ENCODE measurements at regions not wholly inside any gene's neighbourhood (a gene's known extent, or its start where the extent isn't known, plus 50 kb on each side); places are given as distances from the start of the nearest gene placed in this dataset.
"Not testable (repeated sequence)": the region's sequence is repeated elsewhere in the genome, so short reads cannot be mapped to it uniquely, and the experiment has no call there.

DNA sequence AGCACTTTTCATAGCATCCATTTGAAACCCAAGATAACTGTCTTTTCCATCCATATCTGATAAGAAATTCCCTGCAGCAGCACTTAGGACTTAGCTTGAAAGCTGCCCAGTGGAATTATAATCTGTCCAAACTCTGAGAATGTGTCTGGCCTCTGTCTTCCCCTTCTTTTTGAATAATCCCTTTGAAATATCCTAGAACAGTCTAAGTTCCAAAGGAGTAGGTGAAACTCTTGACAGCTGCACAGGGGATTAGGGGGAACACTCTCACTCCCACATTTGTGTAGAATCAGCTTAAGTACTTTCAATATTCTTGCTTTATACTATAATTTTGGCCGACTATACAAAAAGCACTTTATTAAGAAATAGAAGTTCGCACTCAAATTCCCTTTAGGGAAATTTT lies 157.7 kb downstream of the PAPSS1 start:
- DNase-seq: no peak

- DNase-seq: no peak
Measured at GRCh38 chr4:107561481-107561880, 158.6 kb downstream of the PAPSS1 start.

GRCh38 chr4:107559653-107560052 lies 160.4 kb downstream of the PAPSS1 start:
- DNase-seq: no peak

DNA sequence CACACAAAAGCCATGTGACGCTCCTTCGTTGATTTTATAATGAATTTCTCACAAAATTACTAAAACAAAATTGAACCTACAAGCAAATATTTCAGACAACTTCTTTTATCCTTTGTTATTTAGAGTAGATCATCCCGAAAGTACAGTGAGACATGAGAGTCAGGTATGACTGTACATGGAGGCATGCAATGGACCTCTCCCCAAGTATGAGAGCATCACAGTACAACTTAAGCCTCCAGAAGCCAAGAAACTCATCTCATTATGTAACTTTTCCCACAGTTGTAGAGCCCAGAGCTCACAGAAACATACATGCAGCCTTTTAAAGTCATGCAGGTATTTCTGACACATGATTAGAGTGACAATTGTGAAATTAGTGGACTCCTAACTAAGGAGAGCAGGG lies 167.7 kb downstream of the PAPSS1 start:
- DNase-seq: no peak

GRCh38 chr4:107548211-107548905 lies 171.7 kb downstream of the PAPSS1 start:
- no peak for DNase-seq

GRCh38 chr4:107546638-107547037 lies 173.4 kb downstream of the PAPSS1 start:
- DNase-seq: no peak

- DNase-seq: no peak
Measured at GRCh38 chr4:107541511-107541910, 178.5 kb downstream of the PAPSS1 start.

DNA sequence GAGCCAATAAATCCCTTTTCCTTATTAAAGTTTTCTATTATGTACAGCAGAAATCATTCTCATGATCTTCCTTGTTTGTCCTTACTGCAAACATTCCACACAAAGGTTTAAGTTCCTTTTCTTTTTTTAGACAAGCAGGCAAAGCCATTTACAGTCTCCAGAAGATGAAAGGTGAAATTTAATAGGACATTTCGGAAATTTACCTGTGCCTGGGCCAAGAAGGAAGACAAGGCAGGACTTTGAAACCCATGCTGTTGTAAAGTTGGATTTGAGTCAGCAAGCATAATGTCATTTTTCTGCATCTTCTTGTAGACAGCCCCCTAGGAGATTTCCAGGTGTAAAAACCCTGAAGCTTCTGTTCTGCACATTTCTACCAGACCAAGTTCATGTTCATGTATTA lies 188.1 kb downstream of the PAPSS1 start:
- no peak for DNase-seq

- no peak for DNase-seq
Measured at GRCh38 chr4:107520368-107520767, 199.7 kb downstream of the PAPSS1 start.

DNA sequence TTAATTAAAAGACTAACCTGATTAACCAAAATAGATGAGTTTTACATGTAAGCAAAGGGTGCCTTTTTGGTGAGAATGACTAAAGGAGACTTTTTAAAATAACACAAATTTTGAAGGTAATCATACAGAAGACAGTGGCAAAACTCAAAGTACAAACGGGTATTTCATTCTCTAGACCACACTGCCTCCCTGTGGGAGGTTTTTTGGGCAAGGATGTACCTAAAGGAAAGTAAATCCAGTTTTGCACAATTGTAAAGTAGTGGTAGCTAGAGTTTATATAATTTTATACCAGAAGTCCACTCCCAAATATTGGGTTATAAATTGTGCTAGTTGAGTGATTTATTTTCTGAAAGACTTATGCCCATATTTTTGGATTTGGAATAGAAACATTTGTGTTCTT lies 201.0 kb downstream of the PAPSS1 start:
- DNase-seq: no peak

DNA sequence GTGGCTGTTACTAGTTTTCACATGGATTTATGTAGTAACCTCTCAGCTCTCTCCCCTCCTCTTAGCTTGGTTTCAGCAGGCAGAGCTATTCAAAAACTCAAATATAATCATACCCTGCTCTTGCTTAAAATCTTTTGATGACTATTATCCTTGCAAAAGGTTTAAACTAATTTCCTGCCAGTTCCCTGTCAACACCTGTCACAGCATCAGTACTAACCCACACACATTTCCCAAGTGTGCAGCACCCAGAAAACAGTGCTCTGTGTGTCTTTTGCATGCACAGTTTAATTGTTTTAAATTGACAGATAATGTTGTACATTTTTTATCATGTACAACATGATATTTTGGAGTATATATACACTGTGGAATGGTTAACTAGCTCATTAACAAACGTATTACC lies 202.0 kb downstream of the PAPSS1 start:
- no peak for DNase-seq

DNA sequence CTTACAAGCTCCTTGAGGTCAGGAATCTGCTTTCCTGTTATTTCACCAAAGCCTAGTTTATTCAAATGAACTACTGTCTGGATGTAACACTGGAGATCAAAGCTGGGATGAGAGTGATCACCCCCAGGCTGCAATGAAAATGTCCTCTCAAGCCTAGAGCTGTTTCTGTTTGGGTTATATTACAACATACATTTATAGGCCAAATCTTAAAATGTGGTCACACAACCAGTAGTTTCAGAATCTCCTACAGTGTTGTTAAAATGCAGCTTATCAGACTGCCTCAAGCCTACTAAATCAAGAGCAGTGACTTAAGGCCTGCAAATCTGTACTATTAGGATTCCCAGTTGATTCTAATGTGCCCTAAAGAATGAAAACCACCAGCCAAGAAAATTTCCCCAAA lies 207.5 kb downstream of the PAPSS1 start:
- no peak for DNase-seq

- DNase-seq: no peak
Measured at GRCh38 chr4:107509615-107510014, 210.4 kb downstream of the PAPSS1 start.

GRCh38 chr4:107500551-107500950 lies 219.5 kb downstream of the PAPSS1 start:
- no peak for DNase-seq

DNA sequence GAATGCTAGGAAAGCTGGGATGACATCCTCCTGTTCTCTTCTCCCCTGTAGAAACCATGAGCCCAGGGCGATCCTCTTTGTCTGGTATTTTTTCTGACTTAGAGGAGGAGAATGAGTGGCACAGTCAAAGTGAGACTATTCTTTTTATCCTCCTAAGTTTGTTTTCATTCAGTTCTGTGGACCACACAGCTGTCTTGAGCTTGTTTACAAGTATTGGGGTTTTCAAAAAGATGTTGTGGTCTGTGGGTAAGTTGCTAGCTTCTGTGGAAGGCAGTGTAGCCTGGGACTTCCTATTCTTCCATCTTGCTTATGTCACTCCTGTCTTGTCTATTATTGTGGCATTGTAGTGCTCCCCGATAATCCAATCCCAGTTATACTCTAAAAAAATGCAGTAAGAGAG lies 223.0 kb downstream of the PAPSS1 start:
- DNase-seq: no peak

GRCh38 chr4:107492566-107492965 lies 227.5 kb downstream of the PAPSS1 start:
- no peak for DNase-seq

DNA sequence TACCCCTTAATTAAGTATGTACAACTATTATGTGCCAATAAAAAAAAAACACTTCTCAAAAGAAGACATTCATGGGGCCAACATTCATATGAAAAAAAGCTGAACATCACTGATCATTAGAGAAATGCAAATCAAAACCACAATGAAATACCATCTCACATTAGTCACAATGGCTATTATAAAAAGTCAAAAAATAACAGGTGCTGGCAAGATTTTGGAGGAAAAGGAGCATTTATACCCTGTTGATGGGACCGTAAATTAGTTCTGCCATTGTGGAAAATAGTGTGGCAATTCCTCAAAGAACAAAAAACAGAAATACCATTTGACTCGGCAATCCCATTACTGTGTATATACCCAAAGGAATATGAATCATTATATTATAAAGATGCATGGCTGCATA lies 229.9 kb downstream of the PAPSS1 start:
- no peak for DNase-seq

GRCh38 chr4:107483621-107484020 lies 236.4 kb downstream of the PAPSS1 start:
- not testable (repeated sequence) for DNase-seq

DNA sequence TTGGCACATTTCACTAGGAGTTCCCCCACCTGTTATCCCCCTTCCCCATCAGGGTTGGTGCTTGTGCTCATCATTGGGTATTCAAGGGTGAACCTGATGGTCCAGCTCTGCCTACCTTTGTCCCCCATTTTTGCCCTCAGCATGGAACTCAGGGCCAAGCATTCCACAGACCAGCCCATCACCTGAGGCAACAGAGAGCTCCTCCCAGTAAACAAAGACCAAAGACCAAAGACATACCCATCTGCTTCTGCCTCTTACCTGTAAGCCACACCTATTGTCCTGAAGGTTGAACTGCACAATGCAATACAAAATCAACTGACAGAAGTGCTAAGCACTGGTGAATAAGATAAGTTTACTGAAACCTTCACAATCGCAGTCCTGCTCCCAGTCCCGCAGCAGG lies 237.5 kb downstream of the PAPSS1 start:
- no peak for DNase-seq

DNA sequence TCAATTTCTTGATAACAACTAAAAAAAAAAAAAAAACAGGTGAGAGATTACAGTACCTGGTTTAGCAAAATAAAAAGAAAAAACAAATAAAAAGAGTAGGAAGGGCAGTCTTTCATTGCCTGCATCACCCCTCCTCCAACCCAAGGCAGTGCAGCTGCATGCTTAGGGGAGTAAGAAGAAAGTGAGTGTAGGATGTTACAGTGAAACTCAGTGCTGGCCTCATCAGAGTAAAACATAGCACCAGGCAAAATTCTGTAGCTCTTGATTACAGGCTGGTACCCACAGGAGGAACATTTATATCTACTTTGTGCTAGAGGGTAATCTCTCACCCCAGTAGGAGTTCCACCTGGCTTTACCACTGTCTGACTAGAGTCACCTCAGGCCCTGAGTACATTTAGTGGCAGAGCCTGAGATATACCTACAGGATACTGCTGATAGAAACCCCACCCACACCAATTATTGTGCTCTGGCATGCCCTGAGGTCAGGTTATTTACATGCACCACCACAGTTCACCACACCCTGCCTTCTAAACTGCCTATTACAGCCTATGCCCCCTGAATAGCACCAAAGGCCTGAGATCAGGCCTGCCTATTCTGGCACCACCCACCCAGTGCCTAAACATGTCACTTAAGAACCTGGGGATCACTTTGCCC lies 241.6 kb downstream of the PAPSS1 start:
- no peak for DNase-seq

GRCh38 chr4:107473126-107473525 lies 246.9 kb downstream of the PAPSS1 start:
- DNase-seq: no peak

DNA sequence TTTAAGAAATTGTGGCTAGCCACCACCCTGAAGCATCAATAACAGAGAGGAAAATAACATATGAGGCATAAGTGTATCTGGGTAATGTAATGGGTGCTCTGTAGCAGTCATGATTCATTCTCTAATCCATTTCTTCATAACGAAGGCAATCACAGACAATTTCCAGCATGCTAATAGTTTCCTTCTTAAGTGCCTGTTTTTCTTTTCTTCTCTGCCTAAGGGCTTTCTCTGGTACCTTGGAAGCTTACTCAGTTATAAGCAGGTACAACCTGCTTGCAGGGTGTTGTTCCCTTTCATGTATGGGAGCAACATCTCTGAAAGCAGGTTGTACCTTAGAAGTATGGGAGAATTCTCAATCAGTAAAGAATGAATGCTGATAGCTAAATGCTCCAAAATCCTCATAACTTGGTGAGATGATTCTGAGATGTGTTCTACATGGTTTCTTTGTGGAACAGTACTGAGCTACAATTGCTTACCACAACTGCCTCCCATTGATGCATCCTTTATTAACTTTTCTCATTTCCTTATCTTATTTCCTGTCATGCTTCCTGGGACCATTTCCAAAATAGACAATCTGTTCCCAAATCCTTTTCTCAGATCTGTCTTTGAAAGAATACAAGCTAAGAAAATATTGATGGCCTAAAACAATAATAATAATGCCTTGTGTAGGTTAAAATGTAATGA lies 247.6 kb downstream of the PAPSS1 start:
- no peak for DNase-seq

- no peak for DNase-seq
Measured at GRCh38 chr4:107470173-107470572, 249.9 kb downstream of the PAPSS1 start.

- no peak for DNase-seq
Measured at GRCh38 chr4:107468812-107469211, 251.2 kb downstream of the PAPSS1 start.
